ENCODE measurements at regions not wholly inside any gene's neighbourhood (a gene's known extent, or its start where the extent isn't known, plus 50 kb on each side); places are given as distances from the start of the nearest gene placed in this dataset.
"Not testable (repeated sequence)": the region's sequence is repeated elsewhere in the genome, so short reads cannot be mapped to it uniquely, and the experiment has no call there.

GRCh38 chr12:17695495-17695894 lies 394.5 kb downstream of the RERGL start:
- DNase-seq (ENCODE audit: low spot score): no peak

- no peak for DNase-seq (ENCODE audit: low spot score)
These were observed 398.6 kb downstream of the RERGL start for GRCh38 chr12:17691369-17691768.

- DNase-seq (ENCODE audit: low spot score): no peak
These were observed 409.8 kb downstream of the RERGL start for GRCh38 chr12:17680220-17680619.

- no peak for DNase-seq (ENCODE audit: low spot score)
These were observed 423.2 kb downstream of the RERGL start for GRCh38 chr12:17666641-17667324.

GRCh38 chr12:17665839-17666238 lies 424.2 kb downstream of the RERGL start:
- no peak for DNase-seq (ENCODE audit: low spot score)

- no peak for DNase-seq (ENCODE audit: low spot score)
These were observed 428.7 kb downstream of the RERGL start for GRCh38 chr12:17661250-17661649.

GRCh38 chr12:17652436-17652835 lies 437.6 kb downstream of the RERGL start:
- DNase-seq (ENCODE audit: low spot score): no peak

- no peak for DNase-seq (ENCODE audit: low spot score)
These were observed 447.7 kb downstream of the RERGL start for GRCh38 chr12:17642340-17642650.

GRCh38 chr12:17640615-17641014 lies 449.4 kb downstream of the RERGL start:
- no peak for DNase-seq (ENCODE audit: low spot score)

- DNase-seq (ENCODE audit: low spot score): no peak
These were observed 471.2 kb downstream of the RERGL start for GRCh38 chr12:17618831-17619230.

- DNase-seq (ENCODE audit: low spot score): no peak
These were observed 480.3 kb downstream of the RERGL start for GRCh38 chr12:17609701-17610100.

GRCh38 chr12:17609153-17609552 lies 480.8 kb downstream of the RERGL start:
- DNase-seq (ENCODE audit: low spot score): no peak

GRCh38 chr12:17595111-17595510 lies 494.9 kb downstream of the RERGL start:
- no peak for DNase-seq (ENCODE audit: low spot score)

GRCh38 chr12:17593715-17594406 lies 496.1 kb downstream of the RERGL start:
- no peak for DNase-seq (ENCODE audit: low spot score)

- DNase-seq (ENCODE audit: low spot score): no peak
These were observed 497.5 kb downstream of the RERGL start for GRCh38 chr12:17592472-17592871.

GRCh38 chr12:17591005-17591681 lies 498.9 kb downstream of the RERGL start:
- DNase-seq (ENCODE audit: low spot score): no peak

- DNase-seq (ENCODE audit: low spot score): peak; percentile 3
These were observed 501.0 kb downstream of the RERGL start for GRCh38 chr12:17588968-17589367.

- DNase-seq (ENCODE audit: low spot score): no peak
These were observed 510.6 kb downstream of the RERGL start for GRCh38 chr12:17579205-17580026.

GRCh38 chr12:17577405-17577804 lies 512.6 kb downstream of the RERGL start:
- no peak for DNase-seq (ENCODE audit: low spot score)

GRCh38 chr12:17572250-17572649 lies 517.7 kb downstream of the RERGL start:
- DNase-seq (ENCODE audit: low spot score): no peak

GRCh38 chr12:17571047-17571446 lies 518.9 kb downstream of the RERGL start:
- no peak for DNase-seq (ENCODE audit: low spot score)

GRCh38 chr12:17564630-17565029 lies 525.4 kb downstream of the RERGL start:
- not testable (repeated sequence) for DNase-seq (ENCODE audit: low spot score)

- DNase-seq (ENCODE audit: low spot score): no peak
These were observed 540.0 kb downstream of the RERGL start for GRCh38 chr12:17550011-17550410.

All from HuH-7.5 (cell line).